ENCODE measurements at regions not wholly inside any gene's neighbourhood (a gene's known extent, or its start where the extent isn't known, plus 50 kb on each side); places are given as distances from the start of the nearest gene placed in this dataset.

DNA sequence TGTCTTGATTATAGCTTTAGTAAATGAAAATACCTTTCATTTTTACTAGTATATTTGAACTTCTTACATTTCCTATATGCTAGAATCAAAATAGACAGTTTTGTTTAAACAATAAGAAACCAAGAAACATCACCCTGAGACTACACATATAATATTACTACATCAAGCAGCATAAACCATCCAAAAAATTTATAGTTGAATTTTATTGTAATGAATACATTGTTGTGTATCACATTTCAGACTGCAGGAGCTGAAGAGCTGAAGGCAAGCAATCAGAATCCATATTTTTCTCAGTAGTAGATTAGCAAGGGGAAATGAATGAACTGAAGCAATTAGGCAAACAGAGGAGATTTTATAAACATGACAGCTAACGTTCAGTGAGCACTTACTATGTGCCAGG is 379.2 kb downstream of the BTG1 start:
- Histone ChIP-seq H3K4me3 (ENCODE audit: low read depth, low read length) (no peak overlapping the region), H3K27me3 (replicated peaks; ENCODE audit: control insufficient read depth, insufficient read depth, low read length) (no peaks in the 10 kb centered on the region), H3K4me1 (no peaks in the 10 kb centered on the region), H3K9me3 (no peaks in the 10 kb centered on the region), H3K36me3 (ENCODE audit: control insufficient read depth, insufficient read depth, low read length) (no peaks in the 10 kb centered on the region)
- DNase-seq = no peak
- ChIA-PET POLR2A (no interaction called here), CTCF (no interaction called here)
- no TSS peak for BruUV-seq (replicated peaks)
- TF ChIP-seq, protein P1, sequence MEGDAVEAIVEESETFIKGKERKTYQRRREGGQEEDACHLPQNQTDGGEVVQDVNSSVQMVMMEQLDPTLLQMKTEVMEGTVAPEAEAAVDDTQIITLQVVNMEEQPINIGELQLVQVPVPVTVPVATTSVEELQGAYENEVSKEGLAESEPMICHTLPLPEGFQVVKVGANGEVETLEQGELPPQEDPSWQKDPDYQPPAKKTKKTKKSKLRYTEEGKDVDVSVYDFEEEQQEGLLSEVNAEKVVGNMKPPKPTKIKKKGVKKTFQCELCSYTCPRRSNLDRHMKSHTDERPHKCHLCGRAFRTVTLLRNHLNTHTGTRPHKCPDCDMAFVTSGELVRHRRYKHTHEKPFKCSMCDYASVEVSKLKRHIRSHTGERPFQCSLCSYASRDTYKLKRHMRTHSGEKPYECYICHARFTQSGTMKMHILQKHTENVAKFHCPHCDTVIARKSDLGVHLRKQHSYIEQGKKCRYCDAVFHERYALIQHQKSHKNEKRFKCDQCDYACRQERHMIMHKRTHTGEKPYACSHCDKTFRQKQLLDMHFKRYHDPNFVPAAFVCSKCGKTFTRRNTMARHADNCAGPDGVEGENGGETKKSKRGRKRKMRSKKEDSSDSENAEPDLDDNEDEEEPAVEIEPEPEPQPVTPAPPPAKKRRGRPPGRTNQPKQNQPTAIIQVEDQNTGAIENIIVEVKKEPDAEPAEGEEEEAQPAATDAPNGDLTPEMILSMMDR (IDR thresholded peaks at IDR 0.05; ENCODE audit: insufficient read depth in 1 of 2, low read depth in 1 of 2, low read length in 1 of 2, severe bottlenecking in 1 of 2, unreplicated experiment in 1 of 2) = no peak
- Mint-ChIP-seq H3K27me3 (ENCODE audit: insufficient read depth, unreplicated experiment) (peaks cover 4% of the 10 kb centered on the region), H3K36me3 (ENCODE audit: insufficient read depth, unreplicated experiment) (no peaks in the 10 kb centered on the region), H3K27ac (ENCODE audit: unreplicated experiment) (no peak overlapping the region), H3K4me1 (ENCODE audit: low read depth, unreplicated experiment) (no peaks in the 10 kb centered on the region), H3K4me3 (ENCODE audit: unreplicated experiment) (no peak overlapping the region), H3K9me3 (ENCODE audit: unreplicated experiment) (no peaks in the 10 kb centered on the region)
- intact Hi-C loops (cut with micrococcal nuclease; ENCODE audit: unreplicated experiment) = no loop called here

DNA sequence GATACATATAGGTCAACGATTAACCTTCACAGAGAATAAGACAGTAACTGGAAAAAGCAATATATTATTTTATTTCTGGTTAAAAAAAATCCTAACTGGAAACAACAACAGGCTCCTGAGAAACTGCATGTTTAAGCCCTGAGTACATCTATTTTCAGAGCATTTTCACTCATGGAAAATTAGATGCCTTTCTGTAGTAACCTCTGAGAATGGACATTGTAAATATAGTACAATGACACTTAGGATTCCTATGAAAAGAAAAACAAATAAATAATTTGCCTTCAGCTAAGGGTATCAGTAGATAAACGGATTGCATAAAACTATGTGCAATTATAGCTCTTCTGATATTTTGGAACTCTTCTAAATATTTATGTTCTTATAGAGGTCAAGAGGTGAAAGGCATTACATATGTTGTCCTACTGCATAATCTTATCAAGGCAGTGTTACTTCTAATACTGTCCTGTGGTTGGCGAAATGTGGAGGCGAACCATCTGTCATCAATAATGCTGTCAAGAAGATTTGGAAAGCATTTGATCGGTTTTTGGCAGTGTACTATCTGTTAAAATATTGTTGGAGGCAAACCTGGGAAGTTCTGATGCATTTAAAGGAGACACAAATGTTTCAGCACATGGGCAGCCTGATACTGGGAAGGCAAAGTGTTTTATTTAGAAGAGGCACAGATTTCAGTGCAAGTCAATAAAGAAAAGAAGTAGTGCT is 381.8 kb downstream of the BTG1 start:
- no peaks in the 10 kb centered on the region for H3K9me3 Mint-ChIP-seq (ENCODE audit: unreplicated experiment)
- H3K4me1 Mint-ChIP-seq (ENCODE audit: low read depth, unreplicated experiment) = no peaks in the 10 kb centered on the region
- H3K27ac Mint-ChIP-seq (ENCODE audit: unreplicated experiment) = no peak overlapping the region
- Histone ChIP-seq H3K4me1 (no peaks in the 10 kb centered on the region), H3K4me3 (ENCODE audit: low read depth, low read length) (no peak overlapping the region), H3K9me3 (no peaks in the 10 kb centered on the region), H3K36me3 (ENCODE audit: control insufficient read depth, insufficient read depth, low read length) (no peaks in the 10 kb centered on the region), H3K27me3 (replicated peaks; ENCODE audit: control insufficient read depth, insufficient read depth, low read length) (no peaks in the 10 kb centered on the region)
- intact Hi-C loops (cut with micrococcal nuclease; ENCODE audit: unreplicated experiment) = no loop called here
- H3K27me3 Mint-ChIP-seq (ENCODE audit: insufficient read depth, unreplicated experiment) = peaks cover 6% of the 10 kb centered on the region
- ChIA-PET CTCF (no interaction called here), POLR2A (no interaction called here)
- no peak for DNase-seq
- no peak overlapping the region for H3K4me3 Mint-ChIP-seq (ENCODE audit: unreplicated experiment)
- no peaks in the 10 kb centered on the region for H3K36me3 Mint-ChIP-seq (ENCODE audit: insufficient read depth, unreplicated experiment)
- no TSS peak for BruUV-seq (replicated peaks)
- TF ChIP-seq, protein P1 (IDR thresholded peaks at IDR 0.05; ENCODE audit: insufficient read depth in 1 of 2, low read depth in 1 of 2, low read length in 1 of 2, severe bottlenecking in 1 of 2, unreplicated experiment in 1 of 2) = no peak

DNA sequence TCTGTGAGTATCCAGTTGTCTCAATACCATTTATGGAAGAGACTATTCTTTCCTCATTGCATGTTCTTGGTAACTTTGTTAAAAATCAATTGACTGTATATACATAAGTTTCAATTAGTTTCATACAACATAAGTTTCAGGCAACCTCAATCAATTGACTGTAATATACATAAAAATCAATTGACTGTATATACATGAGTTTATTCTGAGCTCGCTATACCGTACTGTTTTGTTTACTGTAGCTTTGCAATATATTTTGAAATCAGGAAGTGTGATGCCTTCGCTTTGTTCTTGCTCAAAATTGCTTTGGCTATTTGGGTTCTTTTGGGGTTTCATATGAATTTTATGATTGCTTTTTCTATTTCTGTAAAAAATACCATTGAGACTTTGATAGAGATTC is 392.0 kb downstream of the BTG1 start:
- no TSS peak for BruUV-seq (replicated peaks)

More for the DNA sequence above, 392.0 kb downstream of the BTG1 start:
- Mint-ChIP-seq H3K4me1 (ENCODE audit: low read depth, unreplicated experiment) (no peaks in the 10 kb centered on the region), H3K36me3 (ENCODE audit: insufficient read depth, unreplicated experiment) (no peaks in the 10 kb centered on the region), H3K27ac (ENCODE audit: unreplicated experiment) (no peak overlapping the region), H3K27me3 (ENCODE audit: insufficient read depth, unreplicated experiment) (no peaks in the 10 kb centered on the region), H3K4me3 (ENCODE audit: unreplicated experiment) (no peak overlapping the region), H3K9me3 (ENCODE audit: unreplicated experiment) (no peaks in the 10 kb centered on the region)
- TF ChIP-seq, protein P1 (IDR thresholded peaks at IDR 0.05; ENCODE audit: insufficient read depth in 1 of 2, low read depth in 1 of 2, low read length in 1 of 2, severe bottlenecking in 1 of 2, unreplicated experiment in 1 of 2) = no peak
- Histone ChIP-seq H3K27me3 (replicated peaks; ENCODE audit: control insufficient read depth, insufficient read depth, low read length) (no peaks in the 10 kb centered on the region), H3K4me3 (ENCODE audit: low read depth, low read length) (no peak overlapping the region), H3K36me3 (ENCODE audit: control insufficient read depth, insufficient read depth, low read length) (no peaks in the 10 kb centered on the region), H3K4me1 (no peaks in the 10 kb centered on the region), H3K9me3 (peaks cover 7% of the 10 kb centered on the region; the same call in 1 of the 2 replicates)
- DNase-seq = no peak
- intact Hi-C loops (cut with micrococcal nuclease; ENCODE audit: unreplicated experiment) = no loop called here
- POLR2A ChIA-PET = interaction anchor here (0.7 kb wide), 1 partner anchor 400 kb away, joined by 3 read pairs; no protein-coding TSS in a partner anchor
- CTCF ChIA-PET = no interaction called here
